Mesendoderm (in vitro differentiated cells): ENCODE measurements at regions not wholly inside any gene's neighbourhood (a gene's known extent, or its start where the extent isn't known, plus 50 kb on each side); places are given as distances from the start of the nearest gene placed in this dataset.
A peak's percentile ranks its signal among the peaks of the same experiment; 100 is the strongest.

ENCODE experiments used
- DNase-seq: peaks from one replicate; pipeline ENCODE4 v3.0.0; 2013
- H2AK5ac ChIP-seq: 2 replicates; pipeline ENCODE4 v1.6.1; 2013; ENCODE audit warnings: low read length, inconsistent platforms
- H2BK120ac ChIP-seq: 2 replicates; pipeline ENCODE4 v1.6.1; 2013; ENCODE audit warnings: low read depth, mild to moderate bottlenecking, low read length, moderate library complexity, mixed read lengths
- H2BK15ac ChIP-seq: replicated peaks from 2 replicates; pipeline ENCODE4 v1.6.1; 2013; ENCODE audit warnings: low read depth, mild to moderate bottlenecking, moderate library complexity
- H2BK5ac ChIP-seq: 2 replicates; pipeline ENCODE4 v1.6.1; 2013; ENCODE audit warnings: low read length, inconsistent platforms
- H3K18ac ChIP-seq: 2 replicates; pipeline ENCODE4 v1.6.1; 2013; ENCODE audit warnings: mild to moderate bottlenecking, low read length, mixed read lengths
- H3K23ac ChIP-seq: one replicate; pipeline ENCODE4 v1.6.1; 2013; ENCODE audit warnings: low read length
- H3K27ac ChIP-seq: 2 replicates; pipeline ENCODE4 v1.5.1; 2013; ENCODE audit warnings: low read depth, mild to moderate bottlenecking, inconsistent platforms, low read length, moderate library complexity
- H3K27me3 ChIP-seq: 2 replicates; pipeline ENCODE4 v1.6.1; 2013; ENCODE audit warnings: low read length, control low read depth, mild to moderate bottlenecking, inconsistent platforms; ENCODE audit not compliant: insufficient read depth, poor library complexity
- H3K36me3 ChIP-seq: 2 replicates; pipeline ENCODE4 v1.6.1; 2013; ENCODE audit warnings: low read length, inconsistent platforms; ENCODE audit not compliant: control insufficient read depth, insufficient read depth
- H3K4ac ChIP-seq: one replicate; pipeline ENCODE4 v1.6.1; 2013; ENCODE audit warnings: low read depth, mild to moderate bottlenecking, low read length, moderate library complexity
- H3K4me1 ChIP-seq: 2 replicates; pipeline ENCODE4 v1.6.1; 2013; ENCODE audit warnings: low read depth, low read length, inconsistent platforms; ENCODE audit not compliant: control insufficient read depth
- H3K4me2 ChIP-seq: 2 replicates; pipeline ENCODE4 v1.6.1; 2013; ENCODE audit warnings: low read length
- H3K4me3 ChIP-seq: 2 replicates; pipeline ENCODE4 v1.5.1; 2013; ENCODE audit warnings: mild to moderate bottlenecking, low read length
- H3K56ac ChIP-seq: one replicate; pipeline ENCODE4 v1.6.1; 2013; ENCODE audit warnings: low read length
- H3K79me1 ChIP-seq: 2 replicates; pipeline ENCODE4 v1.6.1; 2013; ENCODE audit warnings: low read length, inconsistent platforms
- H3K79me2 ChIP-seq: 2 replicates; pipeline ENCODE4 v1.6.1; 2013; ENCODE audit warnings: mild to moderate bottlenecking, low read length; ENCODE audit not compliant: control insufficient read depth, insufficient read depth
- H3K9ac ChIP-seq: 2 replicates; pipeline ENCODE4 v1.6.1; 2013; ENCODE audit warnings: low read length, inconsistent platforms
- H4K5ac ChIP-seq: one replicate; pipeline ENCODE4 v1.6.1; 2013; ENCODE audit warnings: low read length
- H4K8ac ChIP-seq: one replicate; pipeline ENCODE4 v1.6.1; 2013; ENCODE audit warnings: low read depth, mild to moderate bottlenecking, control low read depth, low read length, moderate library complexity
- WGBS: extraction: QIAGEN DNeasy Blood & Tissue Kit; methylation state at CpG from one replicate; pipeline ENCODE4 v1.1.7; 2013; ENCODE audit warnings: low lambda C conversion rate, missing lambda C conversion rate; ENCODE audit not compliant: insufficient coverage; ENCODE audit errors: extremely low coverage; 5-methylcytosine and 5-hydroxymethylcytosine counted together

GRCh38 chr14:96151242-96151641 is 53.4 kb upstream of the BDKRB2 start:
- H3K4me3 ChIP-seq: no peak overlapping the region
- H2BK5ac ChIP-seq: no peak overlapping the region
- H2BK120ac ChIP-seq: no peak overlapping the region
- WGBS: no CpG with 5 or more reads among the region's 13 CpGs
- no peak overlapping the region for H4K5ac ChIP-seq
- no peak overlapping the region for H4K8ac ChIP-seq
- no peak overlapping the region for H3K9ac ChIP-seq
- no peak for DNase-seq
- H3K79me2 ChIP-seq: no peaks in the 10 kb centered on the region
- no peaks in the 10 kb centered on the region for H3K27me3 ChIP-seq
- no peak overlapping the region for H3K4me2 ChIP-seq
- no peaks in the 10 kb centered on the region for H3K36me3 ChIP-seq
- H2AK5ac ChIP-seq: no peak overlapping the region
- no peak overlapping the region for H3K23ac ChIP-seq
- no peak overlapping the region for H2BK15ac ChIP-seq
- H3K27ac ChIP-seq: no peak overlapping the region
- H3K4ac ChIP-seq: no peak overlapping the region
- peak overlapping the region; percentile 25 for H3K56ac ChIP-seq
- H3K4me1 ChIP-seq: no peaks in the 10 kb centered on the region
- no peaks in the 10 kb centered on the region for H3K79me1 ChIP-seq
- H3K18ac ChIP-seq: no peak overlapping the region

GRCh38 chr14:96153003-96153402 is 51.6 kb upstream of the BDKRB2 start:
- no peak overlapping the region for H4K8ac ChIP-seq
- no peak overlapping the region for H3K4me3 ChIP-seq
- H3K27ac ChIP-seq: no peak overlapping the region
- H2AK5ac ChIP-seq: no peak overlapping the region
- no peaks in the 10 kb centered on the region for H3K27me3 ChIP-seq
- no peak overlapping the region for H3K18ac ChIP-seq
- no peak overlapping the region for H2BK120ac ChIP-seq
- no peak overlapping the region for H4K5ac ChIP-seq
- H3K9ac ChIP-seq: no peak overlapping the region
- no peaks in the 10 kb centered on the region for H3K79me1 ChIP-seq
- H3K4me2 ChIP-seq: no peak overlapping the region
- H2BK5ac ChIP-seq: no peak overlapping the region
- H3K36me3 ChIP-seq: no peaks in the 10 kb centered on the region
- no peaks in the 10 kb centered on the region for H3K4me1 ChIP-seq
- no peak overlapping the region for H3K23ac ChIP-seq
- no peaks in the 10 kb centered on the region for H3K79me2 ChIP-seq
- H3K4ac ChIP-seq: no peak overlapping the region
- no peak overlapping the region for H3K56ac ChIP-seq
- DNase-seq: no peak
- no CpG with 5 or more reads among the region's 3 CpGs for WGBS
- no peak overlapping the region for H2BK15ac ChIP-seq
